ENCODE measurements at regions not wholly inside any gene's neighbourhood (a gene's known extent, or its start where the extent isn't known, plus 50 kb on each side); places are given as distances from the start of the nearest gene placed in this dataset.

- no peaks in the 10 kb centered on the region for H3F3A ChIP-seq (ENCODE audit: insufficient read depth, low read length)
- no peak for DNase-seq
- no peak overlapping the region for H3K9ac ChIP-seq (ENCODE audit: low read length)
Observed at GRCh38 chr10:47225928-47226645, 73.9 kb upstream of the GDF10 start.

GRCh38 chr10:47230482-47230881, 69.5 kb upstream of the GDF10 start:
- Histone ChIP-seq H3K4me1 (ENCODE audit: low read length) (no peaks in the 10 kb centered on the region), H3K79me2 (ENCODE audit: low read length) (no peaks in the 10 kb centered on the region), H2AFZ (ENCODE audit: low read length) (no peak overlapping the region), H3F3A (ENCODE audit: insufficient read depth, low read length) (no peaks in the 10 kb centered on the region), H3K4me2 (ENCODE audit: low read depth, low read length) (no peak overlapping the region), H3K9ac (ENCODE audit: low read length) (no peak overlapping the region), H3K36me3 (replicated peaks; ENCODE audit: insufficient read depth, low read length) (no peaks in the 10 kb centered on the region), H3K9me2 (replicated peaks; ENCODE audit: insufficient read depth, low read length) (no peaks in the 10 kb centered on the region), H3K9me3 (replicated peaks; ENCODE audit: insufficient read depth, low read length) (no peaks in the 10 kb centered on the region), H3K4me3 (ENCODE audit: low read length) (no peak overlapping the region), H3K27me3 (replicated peaks; ENCODE audit: insufficient read depth, low read length) (no peaks in the 10 kb centered on the region), H4K20me1 (ENCODE audit: insufficient read depth, low read length) (no peaks in the 10 kb centered on the region), H3K27ac (ENCODE audit: low read length) (no peak overlapping the region)
- no peak for DNase-seq
- TF ChIP-seq EZH2 (optimal IDR thresholded peaks at IDR 0.05; ENCODE audit: low read depth, low read length) = no peak
- TF ChIP-seq CTCF (IDR thresholded peaks at IDR 0.05; ENCODE audit: low read length) = no peak
- TF ChIP-seq EZH2phosphoT487 (IDR thresholded peaks at IDR 0.05; ENCODE audit: low read length) = no peak

More at GRCh38 chr10:47225928-47226645, 73.9 kb upstream of the GDF10 start:
- no peak overlapping the region for H3K27ac ChIP-seq (ENCODE audit: low read length)
- no peaks in the 10 kb centered on the region for H3K9me2 ChIP-seq (replicated peaks; ENCODE audit: insufficient read depth, low read length)
- H3K79me2 ChIP-seq (ENCODE audit: low read length) = no peaks in the 10 kb centered on the region
- TF ChIP-seq EZH2phosphoT487 (IDR thresholded peaks at IDR 0.05; ENCODE audit: low read length) (no peak), CTCF (IDR thresholded peaks at IDR 0.05; ENCODE audit: low read length) (no peak), EZH2 (optimal IDR thresholded peaks at IDR 0.05; ENCODE audit: low read depth, low read length) (no peak)
- no peak overlapping the region for H3K4me3 ChIP-seq (ENCODE audit: low read length)
- no peak overlapping the region for H2AFZ ChIP-seq (ENCODE audit: low read length)
- H3K4me2 ChIP-seq (ENCODE audit: low read depth, low read length) = no peak overlapping the region
- no peaks in the 10 kb centered on the region for H3K4me1 ChIP-seq (ENCODE audit: low read length)
- H3K27me3 ChIP-seq (replicated peaks; ENCODE audit: insufficient read depth, low read length) = no peaks in the 10 kb centered on the region
- no peaks in the 10 kb centered on the region for H4K20me1 ChIP-seq (ENCODE audit: insufficient read depth, low read length)
- H3K36me3 ChIP-seq (replicated peaks; ENCODE audit: insufficient read depth, low read length) = no peaks in the 10 kb centered on the region
- H3K9me3 ChIP-seq (replicated peaks; ENCODE audit: insufficient read depth, low read length) = no peaks in the 10 kb centered on the region

- H3K27me3 ChIP-seq (replicated peaks; ENCODE audit: insufficient read depth, low read length) = no peaks in the 10 kb centered on the region
- TF ChIP-seq EZH2phosphoT487 (IDR thresholded peaks at IDR 0.05; ENCODE audit: low read length) (no peak), CTCF (IDR thresholded peaks at IDR 0.05; ENCODE audit: low read length) (no peak), EZH2 (optimal IDR thresholded peaks at IDR 0.05; ENCODE audit: low read depth, low read length) (no peak)
- H2AFZ ChIP-seq (ENCODE audit: low read length) = no peak overlapping the region
- H3K4me1 ChIP-seq (ENCODE audit: low read length) = no peaks in the 10 kb centered on the region
- no peaks in the 10 kb centered on the region for H3K36me3 ChIP-seq (replicated peaks; ENCODE audit: insufficient read depth, low read length)
- no peak for DNase-seq
- no peaks in the 10 kb centered on the region for H4K20me1 ChIP-seq (ENCODE audit: insufficient read depth, low read length)
- no peaks in the 10 kb centered on the region for H3K9me2 ChIP-seq (replicated peaks; ENCODE audit: insufficient read depth, low read length)
- no peaks in the 10 kb centered on the region for H3K79me2 ChIP-seq (ENCODE audit: low read length)
- no peaks in the 10 kb centered on the region for H3K9me3 ChIP-seq (replicated peaks; ENCODE audit: insufficient read depth, low read length)
- no peak overlapping the region for H3K4me3 ChIP-seq (ENCODE audit: low read length)
- no peak overlapping the region for H3K9ac ChIP-seq (ENCODE audit: low read length)
- H3K4me2 ChIP-seq (ENCODE audit: low read depth, low read length) = no peak overlapping the region
- H3K27ac ChIP-seq (ENCODE audit: low read length) = no peak overlapping the region
- no peaks in the 10 kb centered on the region for H3F3A ChIP-seq (ENCODE audit: insufficient read depth, low read length)
Observed at GRCh38 chr10:47230957-47231356, 69.0 kb upstream of the GDF10 start.
